ENCODE measurements at regions not wholly inside any gene's neighbourhood (a gene's known extent, or its start where the extent isn't known, plus 50 kb on each side); places are given as distances from the start of the nearest gene placed in this dataset.

DNA sequence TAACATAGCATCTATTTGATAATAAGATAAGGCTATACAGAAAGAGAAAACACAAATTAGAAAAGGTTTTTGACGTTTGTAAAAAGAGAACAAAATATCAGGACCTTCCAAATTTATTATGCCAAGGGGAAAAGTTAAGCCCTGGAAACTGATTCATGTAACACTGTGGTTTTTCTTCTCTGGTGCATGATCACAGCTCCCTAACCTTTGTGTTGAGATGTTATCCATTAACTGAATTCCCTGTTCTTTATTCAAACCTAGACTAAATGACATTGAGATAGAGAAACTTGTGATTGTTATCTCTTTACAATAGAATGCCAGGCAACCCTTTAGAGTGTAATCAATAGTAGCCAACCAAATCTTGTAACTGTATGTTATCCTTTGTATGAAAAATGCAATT lies 141.5 kb upstream of the NRG3 start:
- TF ChIP-seq CTCF (IDR thresholded peaks at IDR 0.05) (no peak), POLR2AphosphoS5 (IDR thresholded peaks at IDR 0.05; ENCODE audit: low read depth, low read length) (no peak), REST (IDR thresholded peaks at IDR 0.05; ENCODE audit: insufficient read depth in 1 of 2, low read depth in 2 of 2, low read length in 1 of 2) (no peak)

Measured in Panc1 (cell line).